ENCODE measurements at regions not wholly inside any gene's neighbourhood (a gene's known extent, or its start where the extent isn't known, plus 50 kb on each side); places are given as distances from the start of the nearest gene placed in this dataset.
"Not testable (repeated sequence)": the region's sequence is repeated elsewhere in the genome, so short reads cannot be mapped to it uniquely, and the experiment has no call there.

- no peak for DNase-seq (ENCODE audit: low read depth in 1 of 2, low spot score in 1 of 2)
- Histone ChIP-seq H3K4me3 (replicated peaks; ENCODE audit: insufficient read depth, low read length) (no peak overlapping the region), H3K27ac (replicated peaks) (no peak overlapping the region), H3K27me3 (ENCODE audit: insufficient read depth, poor library complexity, severe bottlenecking) (no peaks in the 10 kb centered on the region)
- no peak for TF ChIP-seq SPI1 (IDR thresholded peaks at IDR 0.05; ENCODE audit: borderline replicate concordance, low read depth)
These were observed 861.3 kb downstream of the ZPLD1 start for GRCh38 chr3:103295974-103296570.

GRCh38 chr3:103297502-103297901 is 862.7 kb downstream of the ZPLD1 start:
- H3K27me3 ChIP-seq (ENCODE audit: insufficient read depth, poor library complexity, severe bottlenecking); DNase-seq (ENCODE audit: low read depth in 1 of 2, low spot score in 1 of 2); H3K4me3 ChIP-seq (replicated peaks; ENCODE audit: insufficient read depth, low read length); H3K27ac ChIP-seq (replicated peaks): not testable (repeated sequence)

GRCh38 chr3:103306104-103306503 is 871.3 kb downstream of the ZPLD1 start:
- no peak overlapping the region for H3K4me3 ChIP-seq (replicated peaks; ENCODE audit: insufficient read depth, low read length)
- H3K27me3 ChIP-seq (ENCODE audit: insufficient read depth, poor library complexity, severe bottlenecking): no peaks in the 10 kb centered on the region
- no peak overlapping the region for H3K27ac ChIP-seq (replicated peaks)
- TF ChIP-seq SPI1 (IDR thresholded peaks at IDR 0.05; ENCODE audit: borderline replicate concordance, low read depth) (no peak), REST (IDR thresholded peaks at IDR 0.05; ENCODE audit: insufficient replicate concordance, low read depth) (no peak), GABPA (IDR thresholded peaks at IDR 0.05; ENCODE audit: low read depth) (no peak), CTCF (IDR thresholded peaks at IDR 0.05; ENCODE audit: insufficient read depth, low read length) (no peak)
- no peak for DNase-seq (ENCODE audit: low read depth in 1 of 2, low spot score in 1 of 2)

- TF ChIP-seq GABPA (IDR thresholded peaks at IDR 0.05; ENCODE audit: low read depth) (no peak), CTCF (IDR thresholded peaks at IDR 0.05; ENCODE audit: insufficient read depth, low read length) (no peak), REST (IDR thresholded peaks at IDR 0.05; ENCODE audit: insufficient replicate concordance, low read depth) (no peak), SPI1 (IDR thresholded peaks at IDR 0.05; ENCODE audit: borderline replicate concordance, low read depth) (no peak), POLR2AphosphoS5 (IDR thresholded peaks at IDR 0.05; ENCODE audit: low read depth) (no peak)
- no peak overlapping the region for H3K4me3 ChIP-seq (replicated peaks; ENCODE audit: insufficient read depth, low read length)
- H3K27me3 ChIP-seq (ENCODE audit: insufficient read depth, poor library complexity, severe bottlenecking): no peaks in the 10 kb centered on the region
- no peak for DNase-seq (ENCODE audit: low read depth in 1 of 2, low spot score in 1 of 2)
- no peak overlapping the region for H3K27ac ChIP-seq (replicated peaks)
These were observed 874.1 kb downstream of the ZPLD1 start for GRCh38 chr3:103308921-103309320.

GRCh38 chr3:103319912-103320311 is 885.1 kb downstream of the ZPLD1 start:
- no peak for TF ChIP-seq REST (IDR thresholded peaks at IDR 0.05; ENCODE audit: insufficient replicate concordance, low read depth)
- TF ChIP-seq SPI1 (IDR thresholded peaks at IDR 0.05; ENCODE audit: borderline replicate concordance, low read depth): no peak
- no peak for TF ChIP-seq CTCF (IDR thresholded peaks at IDR 0.05; ENCODE audit: insufficient read depth, low read length)
- TF ChIP-seq GABPA (IDR thresholded peaks at IDR 0.05; ENCODE audit: low read depth): no peak
- no peak for TF ChIP-seq POLR2AphosphoS5 (IDR thresholded peaks at IDR 0.05; ENCODE audit: low read depth)
- no peak for DNase-seq (ENCODE audit: low read depth in 1 of 2, low spot score in 1 of 2)
- Histone ChIP-seq H3K4me3 (replicated peaks; ENCODE audit: insufficient read depth, low read length) (no peak overlapping the region), H3K27ac (replicated peaks) (no peak overlapping the region), H3K27me3 (ENCODE audit: insufficient read depth, poor library complexity, severe bottlenecking) (no peaks in the 10 kb centered on the region)

Measured in HL-60 (cell line).